Ishikawa (cell line): ENCODE measurements at regions not wholly inside any gene's neighbourhood (a gene's known extent, or its start where the extent isn't known, plus 50 kb on each side); places are given as distances from the start of the nearest gene placed in this dataset.

Experiments
- EGR1 ChIP-seq: IDR thresholded peaks from 2 replicates; pipeline ENCODE4 v1.6.1; 2012
- EP300 ChIP-seq: IDR thresholded peaks from 2 replicates; pipeline ENCODE4 v1.6.1; 2012; ENCODE audit warnings: borderline replicate concordance
- FOXM1 ChIP-seq: IDR thresholded peaks from 2 replicates; pipeline ENCODE4 v1.6.1; 2012; ENCODE audit warnings: low read depth, borderline replicate concordance
- TAF1 ChIP-seq: IDR thresholded peaks from 2 replicates; pipeline ENCODE4 v1.6.1; 2012; ENCODE audit warnings: low read depth, mild to moderate bottlenecking
- TF ChIP-seq, protein P1 (sequence below): IDR thresholded peaks from 2 replicates; pipeline ENCODE4 v1.6.1; 2012; ENCODE audit warnings: low read depth, mild to moderate bottlenecking

DNA sequence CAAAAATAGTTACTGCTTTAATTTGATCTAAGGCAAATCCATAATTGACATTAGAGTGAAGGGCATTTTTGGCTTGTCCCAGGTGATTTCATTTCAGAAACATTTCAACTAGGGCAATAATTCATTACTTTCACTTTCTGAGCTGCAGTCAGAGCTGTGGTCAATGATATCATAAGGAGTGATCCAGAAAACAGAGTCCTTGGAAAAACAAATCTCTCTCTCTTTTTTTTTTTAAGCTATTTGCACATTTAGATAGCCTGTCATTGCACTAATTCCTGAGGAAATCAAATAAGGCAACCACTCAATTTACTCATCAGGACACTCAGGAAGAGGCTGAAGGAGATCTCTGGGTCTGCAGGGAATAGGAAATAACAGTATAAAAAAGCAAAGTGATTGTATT lies 269.5 kb upstream of the LRRC3B start:
- TF ChIP-seq EGR1 = no peak
- TF ChIP-seq EP300 = no peak
- TF ChIP-seq, protein P1, sequence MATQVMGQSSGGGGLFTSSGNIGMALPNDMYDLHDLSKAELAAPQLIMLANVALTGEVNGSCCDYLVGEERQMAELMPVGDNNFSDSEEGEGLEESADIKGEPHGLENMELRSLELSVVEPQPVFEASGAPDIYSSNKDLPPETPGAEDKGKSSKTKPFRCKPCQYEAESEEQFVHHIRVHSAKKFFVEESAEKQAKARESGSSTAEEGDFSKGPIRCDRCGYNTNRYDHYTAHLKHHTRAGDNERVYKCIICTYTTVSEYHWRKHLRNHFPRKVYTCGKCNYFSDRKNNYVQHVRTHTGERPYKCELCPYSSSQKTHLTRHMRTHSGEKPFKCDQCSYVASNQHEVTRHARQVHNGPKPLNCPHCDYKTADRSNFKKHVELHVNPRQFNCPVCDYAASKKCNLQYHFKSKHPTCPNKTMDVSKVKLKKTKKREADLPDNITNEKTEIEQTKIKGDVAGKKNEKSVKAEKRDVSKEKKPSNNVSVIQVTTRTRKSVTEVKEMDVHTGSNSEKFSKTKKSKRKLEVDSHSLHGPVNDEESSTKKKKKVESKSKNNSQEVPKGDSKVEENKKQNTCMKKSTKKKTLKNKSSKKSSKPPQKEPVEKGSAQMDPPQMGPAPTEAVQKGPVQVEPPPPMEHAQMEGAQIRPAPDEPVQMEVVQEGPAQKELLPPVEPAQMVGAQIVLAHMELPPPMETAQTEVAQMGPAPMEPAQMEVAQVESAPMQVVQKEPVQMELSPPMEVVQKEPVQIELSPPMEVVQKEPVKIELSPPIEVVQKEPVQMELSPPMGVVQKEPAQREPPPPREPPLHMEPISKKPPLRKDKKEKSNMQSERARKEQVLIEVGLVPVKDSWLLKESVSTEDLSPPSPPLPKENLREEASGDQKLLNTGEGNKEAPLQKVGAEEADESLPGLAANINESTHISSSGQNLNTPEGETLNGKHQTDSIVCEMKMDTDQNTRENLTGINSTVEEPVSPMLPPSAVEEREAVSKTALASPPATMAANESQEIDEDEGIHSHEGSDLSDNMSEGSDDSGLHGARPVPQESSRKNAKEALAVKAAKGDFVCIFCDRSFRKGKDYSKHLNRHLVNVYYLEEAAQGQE = no peak
- no peak for TF ChIP-seq FOXM1
- no peak for TF ChIP-seq TAF1
